Karpas-422 (cell line): ENCODE measurements at regions not wholly inside any gene's neighbourhood (a gene's known extent, or its start where the extent isn't known, plus 50 kb on each side); places are given as distances from the start of the nearest gene placed in this dataset.

Source experiments
- DNase-seq: peaks from one replicate; pipeline ENCODE4 v3.0.0-alpha.2; 2015
- H2AFZ ChIP-seq: fragments of 200-600 bp; sonication (generic); 2 replicates; pipeline ENCODE4 v1.6.1; 2014; ENCODE audit warnings: antibody characterized with exemption, low read length, mixed read lengths
- H3K27ac ChIP-seq: fragments of 200-600 bp; sonication (generic); 2 replicates; pipeline ENCODE4 v1.5.1; 2014; ENCODE audit warnings: mild to moderate bottlenecking, low read length, moderate library complexity
- H3K27me3 ChIP-seq: fragments of 200-600 bp; sonication (generic); 2 replicates; pipeline ENCODE4 v1.6.1; 2014; ENCODE audit warnings: low read length, mixed read lengths
- H3K36me3 ChIP-seq: fragments of 200-600 bp; sonication (generic); 2 replicates; pipeline ENCODE4 v1.6.1; 2014; ENCODE audit warnings: low read length, mixed read lengths; ENCODE audit not compliant: insufficient read depth
- H3K4me1 ChIP-seq: fragments of 200-600 bp; sonication (generic); 2 replicates; pipeline ENCODE4 v1.6.1; 2014; ENCODE audit warnings: mild to moderate bottlenecking, low read length, mixed read lengths
- H3K4me2 ChIP-seq: fragments of 200-600 bp; sonication (generic); 2 replicates; pipeline ENCODE4 v1.6.1; 2014; ENCODE audit warnings: low read length, low read depth, mild to moderate bottlenecking; ENCODE audit not compliant: poor library complexity, severe bottlenecking
- H3K4me3 ChIP-seq: fragments of 200-600 bp; sonication (generic); 2 replicates; pipeline ENCODE4 v1.5.1; 2014; ENCODE audit warnings: mild to moderate bottlenecking, antibody characterized with exemption, low read length, mixed read lengths
- H3K79me2 ChIP-seq: fragments of 200-600 bp; sonication (generic); 2 replicates; pipeline ENCODE4 v1.6.1; 2014; ENCODE audit warnings: mild to moderate bottlenecking, low read length, mixed read lengths
- H3K9ac ChIP-seq: fragments of 200-600 bp; sonication (generic); 2 replicates; pipeline ENCODE4 v1.6.0; 2014; ENCODE audit warnings: low read length
- H3K9me2 ChIP-seq: fragments of 200-600 bp; sonication (generic), shearing (Covaris generic); replicated peaks from 2 replicates; pipeline ENCODE4 v1.6.0; 2014; ENCODE audit warnings: mild to moderate bottlenecking, low read length, moderate library complexity; ENCODE audit not compliant: insufficient read depth
- H3K9me3 ChIP-seq: fragments of 300-700, 200-600 bp; sonication (generic); 2 replicates; pipeline ENCODE4 v1.6.1; 2014; ENCODE audit warnings: low read length, mixed read lengths
- H4K20me1 ChIP-seq: fragments of 200-600 bp; sonication (generic); 2 replicates; pipeline ENCODE4 v1.6.1; 2014; ENCODE audit warnings: mild to moderate bottlenecking, antibody characterized with exemption, low read length, low read depth; ENCODE audit not compliant: insufficient read depth

DNA sequence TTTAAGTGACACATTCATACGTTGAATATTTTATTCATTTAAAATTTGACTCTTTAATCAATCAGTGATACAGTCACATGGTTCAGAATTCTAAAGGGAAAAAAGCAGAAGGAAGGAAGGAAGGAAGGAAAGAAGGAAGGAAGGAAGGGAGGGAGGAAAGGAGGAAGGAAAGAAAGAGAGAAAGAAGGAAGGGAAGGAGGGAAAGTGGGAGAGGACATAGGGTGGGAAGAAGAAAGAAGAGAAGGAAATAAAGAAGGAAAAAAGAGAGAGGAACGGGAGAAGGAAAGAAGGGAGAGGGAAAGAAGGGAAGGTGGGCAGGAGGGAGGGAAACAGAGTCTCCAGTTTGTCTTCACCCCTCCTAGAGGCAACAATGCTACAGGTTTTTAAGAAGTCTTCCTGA, 518.6 kb downstream of the MIAT start:
- DNase-seq: no peak
- no peak overlapping the region for H3K27ac ChIP-seq
- no peaks in the 10 kb centered on the region for H3K36me3 ChIP-seq
- no peak overlapping the region for H3K4me2 ChIP-seq
- H3K79me2 ChIP-seq: no peaks in the 10 kb centered on the region
- H2AFZ ChIP-seq: no peak overlapping the region
- H3K27me3 ChIP-seq: no peaks in the 10 kb centered on the region
- no peaks in the 10 kb centered on the region for H3K9me2 ChIP-seq
- H3K4me1 ChIP-seq: peaks cover 6% of the 10 kb centered on the region; the same call in 1 of the 2 replicates
- H3K9me3 ChIP-seq: no peaks in the 10 kb centered on the region
- H3K4me3 ChIP-seq: no peak overlapping the region
- H4K20me1 ChIP-seq: no peaks in the 10 kb centered on the region
- no peak overlapping the region for H3K9ac ChIP-seq

- Histone ChIP-seq H3K9me3 (no peaks in the 10 kb centered on the region), H3K36me3 (no peaks in the 10 kb centered on the region), H4K20me1 (no peaks in the 10 kb centered on the region), H3K4me3 (no peak overlapping the region), H3K9me2 (no peaks in the 10 kb centered on the region), H3K79me2 (no peaks in the 10 kb centered on the region), H3K27ac (no peak overlapping the region), H3K4me1 (peaks cover 9% of the 10 kb centered on the region; the same call in 1 of the 2 replicates), H3K9ac (no peak overlapping the region), H3K4me2 (no peak overlapping the region), H2AFZ (no peak overlapping the region), H3K27me3 (no peaks in the 10 kb centered on the region)
- no peak for DNase-seq
These were observed 521.8 kb downstream of the MIAT start for GRCh38 chr22:27179161-27179560.

- no peaks in the 10 kb centered on the region for H4K20me1 ChIP-seq
- H3K36me3 ChIP-seq: no peaks in the 10 kb centered on the region
- H3K27ac ChIP-seq: no peak overlapping the region
- DNase-seq: no peak
- no peaks in the 10 kb centered on the region for H3K79me2 ChIP-seq
- no peak overlapping the region for H2AFZ ChIP-seq
- H3K4me3 ChIP-seq: no peak overlapping the region
- no peak overlapping the region for H3K4me2 ChIP-seq
- no peaks in the 10 kb centered on the region for H3K9me2 ChIP-seq
- no peak overlapping the region for H3K9ac ChIP-seq
- H3K27me3 ChIP-seq: no peaks in the 10 kb centered on the region
- H3K4me1 ChIP-seq: peaks cover 3% of the 10 kb centered on the region; the same call in 1 of the 2 replicates
- no peaks in the 10 kb centered on the region for H3K9me3 ChIP-seq
These were observed 524.1 kb downstream of the MIAT start for GRCh38 chr22:27181537-27181936.

DNA sequence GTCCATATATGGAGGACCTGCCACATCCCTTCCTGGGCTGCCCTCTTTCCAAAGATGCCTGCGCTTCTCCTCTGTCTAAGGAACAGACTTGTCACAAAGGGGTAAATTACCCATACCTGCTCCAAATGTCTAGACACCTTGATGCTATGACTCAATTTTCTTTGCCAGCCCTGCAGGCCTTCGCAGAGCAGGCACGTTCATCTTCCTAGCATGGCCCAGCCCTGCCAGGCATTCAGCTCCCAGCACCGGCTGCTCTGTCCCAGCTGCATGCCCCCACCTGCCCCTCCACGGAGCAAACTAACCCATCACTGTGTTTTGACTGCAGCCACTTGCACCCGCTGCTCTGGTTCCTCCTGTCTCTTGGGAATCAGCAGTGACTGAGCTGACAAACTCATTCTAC, 526.1 kb downstream of the MIAT start:
- no peak overlapping the region for H3K4me2 ChIP-seq
- no peak overlapping the region for H3K27ac ChIP-seq
- H3K4me1 ChIP-seq: peaks cover 3% of the 10 kb centered on the region; the same call in 1 of the 2 replicates
- H3K4me3 ChIP-seq: no peak overlapping the region
- no peaks in the 10 kb centered on the region for H3K36me3 ChIP-seq
- no peaks in the 10 kb centered on the region for H3K79me2 ChIP-seq
- no peak overlapping the region for H2AFZ ChIP-seq
- DNase-seq: no peak
- no peak overlapping the region for H3K9ac ChIP-seq
- no peaks in the 10 kb centered on the region for H3K9me2 ChIP-seq
- no peaks in the 10 kb centered on the region for H3K9me3 ChIP-seq
- H4K20me1 ChIP-seq: no peaks in the 10 kb centered on the region
- H3K27me3 ChIP-seq: no peaks in the 10 kb centered on the region

- H3K4me1 ChIP-seq: peaks cover 3% of the 10 kb centered on the region; the same call in 1 of the 2 replicates
- H3K9me2 ChIP-seq: no peaks in the 10 kb centered on the region
- H2AFZ ChIP-seq: no peak overlapping the region
- no peaks in the 10 kb centered on the region for H3K9me3 ChIP-seq
- no peaks in the 10 kb centered on the region for H3K36me3 ChIP-seq
- H3K27ac ChIP-seq: no peak overlapping the region
- no peaks in the 10 kb centered on the region for H3K27me3 ChIP-seq
- no peak overlapping the region for H3K4me2 ChIP-seq
- no peak for DNase-seq
- no peak overlapping the region for H3K4me3 ChIP-seq
- H3K79me2 ChIP-seq: no peaks in the 10 kb centered on the region
- H3K9ac ChIP-seq: no peak overlapping the region
- no peaks in the 10 kb centered on the region for H4K20me1 ChIP-seq
These were observed 527.8 kb downstream of the MIAT start for GRCh38 chr22:27185099-27185709.

- Histone ChIP-seq H3K27ac (no peak overlapping the region), H3K79me2 (no peaks in the 10 kb centered on the region), H3K4me3 (no peak overlapping the region), H3K9ac (no peak overlapping the region), H3K4me1 (peaks cover 3% of the 10 kb centered on the region; the same call in 1 of the 2 replicates), H2AFZ (no peak overlapping the region), H3K4me2 (no peak overlapping the region), H3K9me3 (no peaks in the 10 kb centered on the region), H3K27me3 (no peaks in the 10 kb centered on the region), H3K9me2 (no peaks in the 10 kb centered on the region), H3K36me3 (no peaks in the 10 kb centered on the region), H4K20me1 (no peaks in the 10 kb centered on the region)
- no peak for DNase-seq
These were observed 528.4 kb downstream of the MIAT start for GRCh38 chr22:27185760-27186302.

- Histone ChIP-seq H3K79me2 (no peaks in the 10 kb centered on the region), H2AFZ (no peak overlapping the region), H3K27ac (no peak overlapping the region), H3K9me3 (no peaks in the 10 kb centered on the region), H4K20me1 (no peaks in the 10 kb centered on the region), H3K9ac (no peak overlapping the region), H3K4me3 (no peak overlapping the region), H3K9me2 (no peaks in the 10 kb centered on the region), H3K36me3 (no peaks in the 10 kb centered on the region), H3K4me2 (no peak overlapping the region), H3K27me3 (no peaks in the 10 kb centered on the region), H3K4me1 (peaks cover 3% of the 10 kb centered on the region; the same call in 1 of the 2 replicates)
- no peak for DNase-seq
These were observed 529.3 kb downstream of the MIAT start for GRCh38 chr22:27186643-27187042.

DNA sequence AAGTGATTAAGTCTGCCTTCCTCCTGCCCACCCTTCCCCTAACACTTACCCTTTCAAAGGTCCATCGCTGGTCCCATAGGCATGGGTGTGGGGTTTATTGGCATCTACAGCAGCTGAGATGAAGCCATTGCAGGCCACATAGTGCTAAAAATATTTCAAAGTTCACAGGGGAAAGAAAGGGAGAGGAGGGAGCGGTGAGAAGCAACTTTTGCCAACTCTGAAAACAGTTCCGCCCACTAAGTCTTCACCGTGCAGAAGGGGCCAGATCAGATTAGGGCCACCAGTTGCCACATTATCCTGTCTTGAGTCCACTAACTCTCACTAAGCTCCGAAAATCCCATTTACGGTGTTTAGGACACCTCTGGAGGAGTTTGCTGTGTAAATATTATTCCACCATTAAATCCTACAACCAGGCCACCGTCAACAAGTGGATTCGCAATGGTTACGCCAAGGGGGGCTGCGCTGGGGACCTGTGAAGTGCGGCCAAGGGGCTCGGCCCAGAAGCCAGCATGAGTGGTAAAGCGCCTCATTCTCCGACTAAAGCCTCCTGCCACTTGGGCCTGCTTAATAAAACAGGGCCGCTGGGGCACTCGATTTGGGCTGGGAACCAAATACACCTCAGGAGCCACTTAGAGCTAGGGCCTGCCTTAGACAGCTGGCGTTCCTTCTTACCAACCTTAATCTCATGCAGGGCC, 534.9 kb downstream of the MIAT start:
- no peaks in the 10 kb centered on the region for H3K79me2 ChIP-seq
- no peaks in the 10 kb centered on the region for H3K9me2 ChIP-seq
- H3K27me3 ChIP-seq: no peaks in the 10 kb centered on the region
- no peak overlapping the region for H3K27ac ChIP-seq
- no peaks in the 10 kb centered on the region for H3K36me3 ChIP-seq
- H3K9me3 ChIP-seq: no peaks in the 10 kb centered on the region
- no peak overlapping the region for H3K4me2 ChIP-seq
- H4K20me1 ChIP-seq: no peaks in the 10 kb centered on the region
- no peaks in the 10 kb centered on the region for H3K4me1 ChIP-seq
- H2AFZ ChIP-seq: no peak overlapping the region
- no peak overlapping the region for H3K4me3 ChIP-seq
- DNase-seq: no peak
- no peak overlapping the region for H3K9ac ChIP-seq
